Activated B cell treated with CpG ODN at 0.5 μM for 24 hours (primary cell): ENCODE measurements at regions not wholly inside any gene's neighbourhood (a gene's known extent, or its start where the extent isn't known, plus 50 kb on each side); places are given as distances from the start of the nearest gene placed in this dataset.
"Not testable (repeated sequence)": the region's sequence is repeated elsewhere in the genome, so short reads cannot be mapped to it uniquely, and the experiment has no call there.

Source experiments
- ATAC-seq: fragments of 200-7000 bp; cut with Tn5 transposase; one replicate; pipeline ENCODE4 v1.10.0; 2021; ENCODE audit warnings: low read depth, mild to moderate bottlenecking, moderate library complexity
- CTCF ChIA-PET: fragments of 350-600 bp; sonication (Branson Sonifier 250); formaldehyde crosslinking; loops from one replicate; lab custom pipeline; 2021; ENCODE audit warnings: antibody characterized with exemption; lab: Charles Lee
- POLR2A ChIA-PET: fragments of 350-600 bp; sonication (Branson Sonifier 250); formaldehyde crosslinking; loops from one replicate; lab custom pipeline; 2021; ENCODE audit warnings: antibody characterized with exemption; lab: Charles Lee
- DNase-seq: peaks from one replicate; pipeline ENCODE4 v3.0.0; 2022
- H3K27ac Mint-ChIP-seq: one replicate; pipeline ENCODE4 v1.8.0; 2020; ENCODE audit warnings: mixed read lengths
- H3K27me3 Mint-ChIP-seq: one replicate; pipeline ENCODE4 v1.8.0; 2021; ENCODE audit warnings: mixed read lengths
- H3K36me3 Mint-ChIP-seq: one replicate; pipeline ENCODE4 v1.8.0; 2021; ENCODE audit warnings: low read depth, mixed read lengths
- H3K4me1 Mint-ChIP-seq: one replicate; pipeline ENCODE4 v1.8.0; 2021; ENCODE audit warnings: mixed read lengths
- H3K4me3 Mint-ChIP-seq: one replicate; pipeline ENCODE4 v1.8.0; 2020; ENCODE audit warnings: mild to moderate bottlenecking, mixed read lengths
- H3K9me3 Mint-ChIP-seq: one replicate; pipeline ENCODE4 v1.8.0; 2020; ENCODE audit warnings: mixed read lengths
- CTCF ChIP-seq: fragments of 200-600 bp; IDR thresholded peaks from one replicate; pipeline ENCODE4 v1.8.0; 2022; ENCODE audit warnings: antibody characterized with exemption, mild to moderate bottlenecking
- intact Hi-C: fragments of 100-400 bp; cut with micrococcal nuclease; formaldehyde crosslinking; loops from one replicate; pipeline ENCODE4 v1.15.1; 2024

- intact Hi-C loops = no loop called here
- DNase-seq = no peak
- CTCF ChIA-PET = no interaction called here
- Mint-ChIP-seq H3K27me3 (peaks cover 2% of the 10 kb centered on the region), H3K4me3 (no peak overlapping the region), H3K9me3 (peaks cover 3% of the 10 kb centered on the region), H3K27ac (no peak overlapping the region), H3K36me3 (no peaks in the 10 kb centered on the region), H3K4me1 (no peaks in the 10 kb centered on the region)
- no peak for TF ChIP-seq CTCF
- no peak for ATAC-seq
- POLR2A ChIA-PET = no interaction called here
Measured at GRCh38 chr16:88208112-88208511, 174.6 kb upstream of the ZNF469 start.

- H3K4me3 Mint-ChIP-seq, H3K9me3 Mint-ChIP-seq, H3K27ac Mint-ChIP-seq, H3K36me3 Mint-ChIP-seq, POLR2A ChIA-PET, CTCF ChIA-PET, ATAC-seq, H3K4me1 Mint-ChIP-seq, intact Hi-C loops, DNase-seq, H3K27me3 Mint-ChIP-seq: not testable (repeated sequence)
Measured at GRCh38 chr16:88208776-88209175, 174.0 kb upstream of the ZNF469 start.

- ATAC-seq, H3K4me3 Mint-ChIP-seq, DNase-seq, H3K27me3 Mint-ChIP-seq, CTCF ChIA-PET, H3K9me3 Mint-ChIP-seq, H3K4me1 Mint-ChIP-seq, POLR2A ChIA-PET, H3K36me3 Mint-ChIP-seq, intact Hi-C loops, H3K27ac Mint-ChIP-seq: not testable (repeated sequence)
Measured at GRCh38 chr16:88209579-88209978, 173.2 kb upstream of the ZNF469 start.

DNA sequence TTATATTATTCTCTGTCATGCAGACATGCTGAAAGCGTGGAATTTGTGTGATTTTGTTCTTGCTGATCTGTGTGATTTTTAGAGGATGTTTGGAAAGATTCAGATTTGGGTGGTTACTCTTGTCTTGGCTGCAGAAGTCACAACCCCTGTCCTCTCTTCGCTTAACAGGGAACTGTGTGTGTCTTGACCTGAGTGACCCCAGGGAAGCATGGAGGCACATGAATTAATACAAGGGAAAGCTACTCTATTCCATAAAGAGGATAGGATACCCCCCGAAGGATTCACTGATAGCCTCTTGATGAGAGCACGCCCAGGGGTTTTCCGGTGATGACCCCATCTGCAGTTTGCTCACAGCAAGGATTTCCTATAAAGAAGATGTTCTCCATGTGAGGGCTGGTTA is 168.8 kb upstream of the ZNF469 start:
- intact Hi-C loops, ATAC-seq, H3K36me3 Mint-ChIP-seq, DNase-seq, H3K27me3 Mint-ChIP-seq, H3K27ac Mint-ChIP-seq, H3K4me3 Mint-ChIP-seq, H3K4me1 Mint-ChIP-seq, CTCF ChIA-PET, H3K9me3 Mint-ChIP-seq, POLR2A ChIA-PET: not testable (repeated sequence)

DNA sequence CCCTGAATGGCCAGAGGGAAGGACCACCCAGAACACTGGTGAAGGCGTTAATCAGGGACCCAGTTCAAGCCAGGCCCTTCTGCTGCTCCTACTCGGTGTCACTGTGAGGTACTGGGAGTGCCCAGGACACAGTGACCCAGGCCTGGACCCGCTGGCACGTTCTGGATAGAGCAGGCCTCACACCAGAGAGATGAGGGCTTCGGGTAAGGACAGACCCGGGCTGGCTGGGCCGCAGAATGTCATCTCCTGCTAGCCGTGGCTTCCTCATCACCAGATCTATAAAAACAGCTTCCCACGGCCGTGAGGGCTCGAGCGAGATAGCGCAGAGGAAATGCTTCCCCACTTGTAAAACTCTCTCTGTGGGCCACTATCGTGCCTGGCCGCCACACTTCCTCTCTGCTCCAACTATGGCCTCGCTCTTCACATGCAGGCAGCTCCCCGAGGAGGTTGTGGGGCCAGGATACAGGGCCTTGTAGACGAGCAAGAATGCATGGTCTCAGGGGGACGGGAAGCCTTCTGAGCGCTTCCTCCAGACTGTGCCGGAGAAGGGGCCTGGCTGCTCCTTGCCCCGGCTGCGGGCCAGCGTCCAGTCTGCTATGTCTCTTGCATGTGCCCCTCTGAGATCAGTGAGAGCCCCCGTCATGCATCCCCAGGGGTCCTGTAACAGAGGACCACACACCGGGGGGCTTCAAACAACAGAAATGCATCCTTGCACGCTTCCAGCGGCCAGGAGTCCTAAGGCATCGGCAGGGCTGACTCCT is 161.6 kb upstream of the ZNF469 start:
- DNase-seq, H3K36me3 Mint-ChIP-seq, H3K27ac Mint-ChIP-seq, POLR2A ChIA-PET, H3K4me1 Mint-ChIP-seq, intact Hi-C loops, ATAC-seq, H3K4me3 Mint-ChIP-seq, H3K9me3 Mint-ChIP-seq, CTCF ChIA-PET: not testable (repeated sequence)
- H3K27me3 Mint-ChIP-seq = peaks cover 13% of the 10 kb centered on the region

DNA sequence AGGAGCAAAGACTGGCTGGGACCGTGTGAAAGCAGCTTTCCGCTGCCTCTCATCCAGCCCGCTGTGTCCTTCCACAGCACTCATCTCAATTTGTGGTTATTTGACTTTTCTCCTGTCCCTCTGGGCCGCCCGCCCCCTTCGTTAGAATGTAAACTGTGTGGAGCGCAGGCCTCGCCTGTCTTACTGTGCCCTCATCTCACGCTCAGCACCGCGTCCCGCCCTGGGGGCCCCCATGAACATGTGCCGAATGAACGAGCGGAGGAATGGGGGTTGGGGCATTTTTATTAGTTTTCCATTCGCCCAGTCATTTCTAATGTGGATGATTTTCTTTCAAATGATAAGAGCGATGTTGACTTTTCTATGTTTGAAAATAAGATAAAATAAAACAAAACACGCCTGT is 159.1 kb upstream of the ZNF469 start:
- POLR2A ChIA-PET, H3K9me3 Mint-ChIP-seq, DNase-seq, H3K27ac Mint-ChIP-seq, H3K36me3 Mint-ChIP-seq, intact Hi-C loops, H3K4me1 Mint-ChIP-seq, ATAC-seq, CTCF ChIA-PET, H3K4me3 Mint-ChIP-seq: not testable (repeated sequence)
- peaks cover 13% of the 10 kb centered on the region for H3K27me3 Mint-ChIP-seq

GRCh38 chr16:88224131-88224898 is 158.4 kb upstream of the ZNF469 start:
- H3K4me1 Mint-ChIP-seq, H3K9me3 Mint-ChIP-seq, H3K36me3 Mint-ChIP-seq, DNase-seq, CTCF ChIA-PET, H3K4me3 Mint-ChIP-seq, H3K27ac Mint-ChIP-seq, intact Hi-C loops, ATAC-seq, POLR2A ChIA-PET: not testable (repeated sequence)
- peaks cover 13% of the 10 kb centered on the region for H3K27me3 Mint-ChIP-seq

DNA sequence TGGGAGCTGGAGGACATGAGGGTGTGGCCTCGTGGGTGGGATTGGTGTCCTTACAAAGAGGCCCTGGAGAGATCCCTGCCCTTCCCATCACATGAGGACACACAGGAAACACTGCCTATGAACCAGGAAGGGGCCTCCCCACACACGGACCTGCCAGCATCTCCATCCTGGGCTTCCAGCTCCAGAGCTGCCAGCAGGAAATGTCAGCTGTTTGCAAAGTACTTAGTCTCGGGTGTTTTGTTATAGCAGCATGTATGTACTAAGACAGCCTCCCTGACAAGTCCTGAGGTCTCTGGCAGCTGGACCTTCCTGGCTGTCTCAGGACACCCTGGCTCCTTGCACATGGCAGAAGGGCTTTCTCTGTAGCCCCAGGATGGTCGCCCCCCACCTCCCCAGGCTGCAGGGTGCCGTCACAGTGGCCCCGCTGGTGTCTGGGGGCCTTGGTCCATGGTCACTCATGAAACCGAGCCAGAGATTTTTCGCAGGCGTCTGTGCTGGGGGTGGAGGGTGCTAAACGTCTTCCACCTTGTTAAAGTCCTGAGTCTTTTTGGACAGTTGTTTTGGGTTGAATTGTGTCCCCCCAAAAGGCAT is 157.0 kb upstream of the ZNF469 start:
- POLR2A ChIA-PET, H3K27me3 Mint-ChIP-seq, ATAC-seq, H3K4me1 Mint-ChIP-seq, H3K27ac Mint-ChIP-seq, DNase-seq, H3K4me3 Mint-ChIP-seq, H3K36me3 Mint-ChIP-seq, intact Hi-C loops, H3K9me3 Mint-ChIP-seq, CTCF ChIA-PET: not testable (repeated sequence)

DNA sequence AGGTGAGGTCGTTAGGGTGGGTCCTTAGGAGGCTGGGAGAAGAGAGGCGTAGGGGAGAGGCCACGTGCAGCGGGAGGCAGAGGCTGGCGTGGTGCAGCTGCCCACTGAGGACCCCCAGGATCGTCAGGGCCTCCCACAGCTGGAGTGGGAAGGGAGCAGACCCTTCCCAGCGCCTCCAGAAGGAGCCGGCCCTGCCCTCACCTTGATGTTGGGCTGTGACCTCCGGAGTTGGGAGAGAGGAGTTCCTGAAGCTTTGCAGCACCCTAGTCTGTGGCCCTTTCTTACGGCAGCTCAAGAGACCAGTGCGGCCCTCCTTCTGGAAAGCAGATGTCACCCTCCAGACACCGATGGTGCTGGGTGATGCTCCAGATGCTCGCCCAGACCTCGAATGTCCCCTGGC is 156.5 kb upstream of the ZNF469 start:
- H3K4me3 Mint-ChIP-seq, H3K27ac Mint-ChIP-seq, DNase-seq, ATAC-seq, H3K4me1 Mint-ChIP-seq, H3K9me3 Mint-ChIP-seq, CTCF ChIA-PET, POLR2A ChIA-PET, H3K27me3 Mint-ChIP-seq, intact Hi-C loops, H3K36me3 Mint-ChIP-seq: not testable (repeated sequence)

- intact Hi-C loops, POLR2A ChIA-PET: not testable (repeated sequence)
Measured at GRCh38 chr16:88227026-88227721, 155.6 kb upstream of the ZNF469 start.

More at GRCh38 chr16:88227026-88227721, 155.6 kb upstream of the ZNF469 start:
- ATAC-seq, H3K4me3 Mint-ChIP-seq, H3K4me1 Mint-ChIP-seq, DNase-seq, H3K27me3 Mint-ChIP-seq, H3K9me3 Mint-ChIP-seq, H3K36me3 Mint-ChIP-seq, H3K27ac Mint-ChIP-seq, CTCF ChIA-PET: not testable (repeated sequence)
